Umbilical cord (tissue), 1 donor: ENCODE measurements at regions not wholly inside any gene's neighbourhood (a gene's known extent, or its start where the extent isn't known, plus 50 kb on each side); places are given as distances from the start of the nearest gene placed in this dataset.

Experiments used
- DNase-seq: peaks from one replicate; pipeline ENCODE4 v3.0.0-alpha.2; 2015; ENCODE audit warnings: low spot score

DNA sequence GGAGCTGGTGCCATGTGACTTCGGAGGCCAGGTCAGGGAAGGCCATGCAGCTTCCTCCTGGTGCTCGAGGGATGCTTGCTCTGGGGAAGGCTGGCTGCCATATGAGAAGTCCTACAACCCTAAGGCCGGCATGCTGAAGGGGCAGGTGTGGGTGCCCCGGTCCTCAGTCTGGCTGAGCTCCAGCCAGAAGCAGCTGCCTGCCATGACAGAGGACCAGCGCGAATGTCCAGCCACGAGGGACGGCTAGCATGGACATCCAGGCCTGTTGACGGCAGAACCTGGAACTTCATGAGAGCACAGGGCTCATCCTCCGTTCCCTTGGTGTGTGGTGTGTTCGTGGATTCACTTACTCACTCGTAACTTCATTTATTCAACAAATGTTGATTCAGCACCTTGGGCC lies 140.6 kb downstream of the IRF8 start:
- no peak for DNase-seq

DNA sequence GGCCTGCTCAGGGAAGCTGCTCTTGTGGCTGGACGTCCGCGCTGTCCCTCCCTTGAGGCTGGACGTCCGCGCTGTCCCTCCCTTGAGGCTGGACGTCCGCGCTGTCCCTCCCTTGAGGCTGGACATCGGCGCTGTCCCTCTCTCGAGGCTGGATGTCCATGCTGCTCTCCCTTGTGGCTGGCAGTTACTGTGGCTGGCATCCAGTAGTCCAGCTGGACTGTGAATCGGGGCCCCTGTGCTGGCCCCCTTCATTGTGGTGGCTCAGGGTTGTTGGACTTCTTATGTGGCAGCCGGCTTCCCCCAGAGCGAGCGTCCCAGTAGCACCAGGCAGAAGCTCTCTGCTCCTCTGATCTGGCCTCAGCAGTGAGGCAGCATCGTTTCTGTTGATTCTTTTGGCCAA lies 141.5 kb downstream of the IRF8 start:
- no peak for DNase-seq

DNA sequence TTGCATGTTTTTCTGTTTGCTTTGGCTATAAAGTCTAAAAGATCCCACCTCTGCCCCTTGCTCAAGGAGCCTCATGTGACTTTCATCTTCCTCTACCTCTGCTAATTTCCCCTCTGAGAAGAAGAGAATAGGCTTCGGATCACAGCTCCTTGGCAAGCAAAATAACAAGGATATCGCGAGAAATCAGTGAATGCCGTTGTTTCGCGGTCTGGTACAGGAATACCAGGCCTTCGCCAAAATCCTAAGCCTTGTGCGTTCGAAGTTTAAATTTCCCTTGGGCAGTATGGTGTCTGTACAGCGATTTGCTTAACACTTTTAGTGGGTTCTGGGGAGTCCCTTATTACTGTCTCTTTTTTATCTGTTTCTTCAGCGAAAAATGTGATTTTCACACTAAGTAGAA lies 142.3 kb downstream of the IRF8 start:
- DNase-seq, result no peak

DNA sequence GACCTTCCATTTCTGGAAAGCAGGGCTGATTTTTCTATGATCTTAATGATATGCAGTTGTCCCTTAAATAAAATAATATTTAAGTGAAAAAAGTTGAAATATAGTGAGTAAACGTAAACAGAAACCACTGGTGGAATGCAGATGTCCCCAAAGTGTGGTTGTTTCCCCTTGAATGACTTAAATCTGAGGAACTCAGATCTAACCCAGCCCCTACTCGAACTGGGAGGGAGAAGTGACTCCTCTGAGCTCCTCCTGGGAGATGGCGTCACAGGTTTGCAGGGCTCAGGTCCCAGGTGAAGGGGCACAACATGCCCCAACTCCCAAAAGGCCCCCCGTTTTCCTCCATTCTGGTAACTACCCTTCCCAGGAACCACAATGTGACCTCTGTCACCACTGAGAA lies 142.8 kb downstream of the IRF8 start:
- no peak for DNase-seq

DNA sequence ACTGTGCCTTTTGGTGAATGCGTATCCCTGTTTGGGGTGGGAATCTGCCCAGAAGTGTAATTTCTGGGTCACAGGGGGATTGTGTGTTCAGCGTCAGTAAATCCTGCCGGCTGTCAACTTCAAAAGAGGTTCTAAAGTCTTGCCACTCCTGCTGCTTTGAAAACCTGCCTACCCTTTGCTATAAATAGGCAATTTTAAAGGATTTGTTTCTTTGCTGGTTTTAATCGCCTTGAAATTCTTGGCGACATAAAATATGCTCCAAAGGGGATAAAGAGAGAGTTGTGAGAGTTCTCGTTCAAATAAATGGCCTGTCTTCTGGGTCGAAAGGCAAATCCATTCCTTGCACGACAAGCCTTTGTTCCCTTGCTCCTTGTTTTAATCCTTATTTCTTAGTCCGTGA lies 143.4 kb downstream of the IRF8 start:
- no peak for DNase-seq

DNA sequence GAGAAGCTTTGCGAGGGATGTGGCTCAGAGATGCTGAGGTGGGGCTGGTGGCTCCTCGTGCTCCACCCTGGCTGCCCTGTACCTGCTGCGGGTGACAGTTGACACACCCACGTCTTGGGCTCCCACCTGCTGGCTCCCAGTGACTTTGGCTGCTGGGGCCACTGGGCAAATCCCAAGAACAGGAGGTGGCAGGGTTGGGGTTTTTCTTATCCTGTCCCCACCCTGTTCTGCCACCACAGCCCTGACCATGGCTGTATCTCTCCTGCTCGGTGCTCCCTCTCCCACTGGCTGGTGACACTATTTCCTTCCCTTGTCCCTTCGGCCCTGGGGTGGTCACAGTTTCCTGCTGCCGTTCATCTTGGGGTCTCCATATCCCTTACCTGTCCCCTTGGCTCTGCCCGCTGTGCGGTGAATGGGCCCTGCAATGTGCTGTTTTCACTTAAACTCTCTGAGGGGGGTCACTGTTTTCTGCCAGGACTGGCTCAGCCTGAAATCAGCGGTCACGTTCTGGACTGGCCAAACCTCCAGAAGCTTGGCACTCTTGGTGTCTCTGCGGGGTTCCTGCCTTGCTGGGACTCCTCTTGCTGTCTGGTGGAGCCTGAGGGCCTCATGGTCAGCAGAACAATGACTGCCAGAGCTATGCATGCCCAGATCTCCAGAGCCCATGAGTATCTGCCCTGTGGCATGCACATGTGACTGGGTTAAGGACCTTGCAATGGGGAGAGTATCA lies 144.2 kb downstream of the IRF8 start:
- no peak for DNase-seq

DNA sequence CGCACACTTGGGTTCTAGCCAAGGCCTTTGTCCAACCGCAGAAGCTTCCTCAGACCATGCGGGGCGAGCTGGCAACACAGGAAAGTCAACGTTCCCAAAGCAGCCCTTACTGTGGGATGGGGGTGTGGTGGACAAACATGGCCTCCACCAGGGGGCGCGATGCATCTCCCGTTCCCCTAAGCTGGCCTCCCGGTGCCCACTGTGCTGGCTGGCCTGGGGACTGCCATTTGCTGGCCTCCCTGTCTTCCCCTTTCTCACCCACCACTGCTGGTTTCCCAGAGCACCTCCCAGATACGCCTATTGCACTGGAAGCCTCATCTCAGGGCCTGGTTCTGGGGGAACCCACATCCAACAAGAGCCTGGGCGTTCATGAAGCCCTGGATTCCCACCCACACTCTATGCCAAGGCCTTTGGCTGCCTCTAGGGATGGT lies 145.3 kb downstream of the IRF8 start:
- DNase-seq, result no peak

DNA sequence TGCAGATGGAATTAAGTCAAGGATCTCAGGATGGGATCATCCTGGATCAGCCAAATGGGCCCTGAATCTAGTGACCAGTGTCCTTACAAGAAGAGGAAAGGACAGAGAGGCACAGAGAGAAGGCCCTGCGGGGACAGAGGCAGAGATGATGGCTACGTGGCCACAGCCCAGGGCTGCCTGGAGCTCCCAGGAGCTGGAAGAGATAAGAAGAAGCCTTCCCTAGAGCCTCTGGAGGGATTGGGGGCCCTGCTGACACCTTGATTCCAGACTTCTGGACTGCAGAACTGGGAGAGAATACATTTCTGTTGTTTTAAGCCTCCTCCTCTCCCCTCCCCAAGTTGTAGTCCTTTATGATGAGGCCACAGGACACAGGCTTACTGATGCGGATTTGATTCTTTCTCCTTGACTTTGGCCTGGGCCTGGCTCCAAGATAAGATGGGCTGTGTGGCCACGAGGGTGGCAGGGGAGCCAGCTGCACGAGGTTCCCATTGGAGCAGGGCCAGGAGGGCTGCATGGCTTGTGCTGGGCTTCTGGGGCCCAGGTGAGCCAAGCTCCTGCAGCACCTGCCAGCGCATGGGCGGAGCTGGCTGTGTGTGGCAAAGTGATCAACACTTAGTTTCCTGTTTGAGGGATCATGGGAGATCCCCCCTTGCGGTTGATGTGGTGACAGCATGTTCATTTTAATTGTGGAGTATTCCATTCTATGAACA lies 146.1 kb downstream of the IRF8 start:
- no peak for DNase-seq

DNA sequence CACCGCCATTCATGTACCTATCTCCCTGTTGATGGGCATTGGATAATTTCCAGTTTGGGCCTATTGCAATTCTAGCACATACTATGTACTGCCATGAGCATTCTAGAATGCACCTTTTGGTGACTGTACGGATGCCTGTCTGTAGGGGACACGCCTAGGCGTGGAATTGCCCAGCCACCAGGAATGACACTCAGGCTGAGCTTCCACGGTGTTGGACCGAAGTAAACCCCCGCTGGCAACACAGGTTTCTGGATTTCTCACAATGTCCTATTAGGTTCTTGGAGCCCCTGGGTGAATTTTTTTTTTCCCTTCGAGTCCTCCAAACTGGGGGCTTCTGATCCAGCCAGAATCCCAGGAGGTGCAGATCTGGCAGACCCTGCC lies 146.6 kb downstream of the IRF8 start:
- DNase-seq, result no peak

DNA sequence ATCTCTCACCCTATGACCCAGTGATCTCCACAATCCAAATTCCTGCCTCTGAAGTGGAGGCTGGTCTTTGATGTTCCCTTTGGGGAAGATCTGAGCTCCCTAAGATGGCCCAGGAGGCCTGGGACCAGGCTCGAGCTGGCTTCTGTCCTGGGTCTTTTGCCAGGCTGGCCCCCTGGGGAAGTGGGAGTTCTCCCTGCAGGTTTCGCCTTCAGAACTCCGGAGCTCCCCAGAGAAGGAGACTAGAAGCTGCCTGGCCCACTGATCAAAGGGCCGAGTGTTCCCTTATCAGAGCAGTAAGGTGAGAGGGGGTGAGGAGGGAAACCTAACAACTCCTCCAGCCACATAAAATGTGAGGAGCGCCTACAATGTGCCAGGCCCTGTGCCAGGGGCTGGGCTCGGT lies 147.1 kb downstream of the IRF8 start:
- DNase-seq, result no peak

DNA sequence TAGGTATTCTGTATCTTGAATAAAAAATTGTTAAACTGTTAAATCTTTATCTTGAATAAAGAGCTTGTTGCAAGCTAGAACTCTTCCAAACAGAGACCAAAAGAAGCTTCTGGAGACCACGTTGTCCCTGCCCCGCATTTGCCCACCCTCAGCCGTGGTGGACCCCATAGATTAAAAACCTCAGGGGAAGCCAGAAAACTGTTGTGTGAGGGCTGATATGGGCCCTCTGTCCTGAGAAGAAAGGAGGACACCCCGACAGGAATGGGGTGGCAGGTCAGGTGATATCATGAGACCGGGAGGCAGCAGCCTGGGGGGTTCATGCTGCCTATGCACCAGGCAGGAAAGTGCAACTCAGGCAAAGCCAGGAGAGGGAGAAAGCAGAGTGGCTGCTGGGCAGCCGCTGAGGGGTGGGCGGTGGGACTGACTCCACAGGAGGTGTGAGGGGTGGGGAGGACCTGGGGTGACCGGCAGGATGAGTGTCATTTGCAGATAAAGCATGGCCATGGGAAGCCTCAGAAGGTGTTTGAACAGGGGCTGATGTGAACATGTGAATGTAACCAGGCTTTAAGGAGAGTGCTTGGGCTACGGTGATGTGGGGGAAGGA lies 147.8 kb downstream of the IRF8 start:
- DNase-seq, result no peak

DNA sequence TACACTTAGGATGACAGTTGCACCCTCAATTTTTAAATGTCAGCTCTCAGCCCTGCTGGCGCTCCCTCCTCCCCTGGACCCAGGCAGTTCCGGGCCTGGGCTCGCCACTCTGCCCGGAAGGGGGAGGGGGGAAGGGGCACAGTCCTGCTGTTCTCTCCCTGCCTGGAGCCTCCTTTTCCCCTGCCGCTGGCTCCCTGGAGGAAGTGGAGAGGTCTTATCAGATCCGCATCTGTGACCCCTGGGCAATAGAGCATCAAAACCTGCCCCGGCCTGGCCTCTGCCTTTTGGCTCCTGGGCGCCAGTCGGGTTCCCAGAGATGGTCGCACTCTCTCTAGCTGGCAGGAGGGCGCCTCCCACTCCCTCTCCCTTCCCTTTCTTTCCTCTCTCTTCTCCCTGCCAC lies 149.3 kb downstream of the IRF8 start:
- no peak for DNase-seq

DNA sequence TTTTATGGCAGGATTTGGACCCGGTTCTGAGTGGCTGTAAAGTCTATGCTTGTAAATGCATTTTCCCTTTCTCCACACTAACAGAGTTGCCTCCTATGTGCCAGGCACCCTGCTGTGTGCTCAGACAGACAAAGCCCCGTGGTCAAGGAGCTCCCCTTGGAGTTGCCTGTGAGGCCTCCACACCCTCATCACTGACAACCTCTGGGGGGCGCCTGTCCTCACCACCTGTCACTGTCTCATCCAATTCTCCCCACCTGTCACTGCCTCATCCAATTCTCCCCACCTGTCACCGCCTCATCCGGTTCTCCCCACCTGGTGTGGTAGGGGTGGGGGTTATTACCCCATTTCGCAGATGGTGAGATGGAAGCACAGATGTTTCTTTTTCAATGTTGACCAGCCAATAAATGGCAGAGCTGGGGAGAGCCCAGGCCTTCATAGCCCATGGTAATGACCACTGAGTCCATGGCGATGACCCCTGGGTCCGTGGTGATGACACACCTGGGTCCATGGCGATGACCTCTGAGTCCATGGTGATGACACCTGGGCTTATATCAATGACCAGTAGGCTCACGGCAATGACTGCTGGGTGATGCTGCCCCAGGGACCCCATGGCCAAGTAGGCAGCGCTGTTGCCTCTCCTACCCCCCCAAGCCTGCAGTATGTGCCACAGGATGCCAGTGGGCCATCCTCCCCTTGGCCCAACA lies 150.1 kb downstream of the IRF8 start:
- no peak for DNase-seq

DNA sequence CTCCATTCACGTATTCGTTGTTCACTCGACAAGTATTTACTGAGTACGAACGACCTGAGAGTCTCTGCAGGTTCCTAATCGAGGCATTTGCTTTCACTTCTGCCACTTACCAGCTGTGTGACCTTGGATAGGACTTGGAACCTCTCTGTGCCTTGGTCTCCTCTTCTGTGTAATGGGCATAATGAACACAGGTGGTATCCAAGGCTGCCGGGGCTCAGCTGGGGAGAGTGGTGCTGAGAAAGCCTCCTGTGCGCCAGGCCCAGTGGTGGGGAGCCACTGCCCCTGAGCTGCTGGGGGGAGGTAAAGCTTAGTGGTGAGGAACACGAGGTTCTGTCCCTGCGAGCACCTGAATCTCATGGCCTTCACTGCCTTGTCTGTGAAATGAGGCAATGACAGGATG lies 150.7 kb downstream of the IRF8 start:
- DNase-seq, result no peak

DNA sequence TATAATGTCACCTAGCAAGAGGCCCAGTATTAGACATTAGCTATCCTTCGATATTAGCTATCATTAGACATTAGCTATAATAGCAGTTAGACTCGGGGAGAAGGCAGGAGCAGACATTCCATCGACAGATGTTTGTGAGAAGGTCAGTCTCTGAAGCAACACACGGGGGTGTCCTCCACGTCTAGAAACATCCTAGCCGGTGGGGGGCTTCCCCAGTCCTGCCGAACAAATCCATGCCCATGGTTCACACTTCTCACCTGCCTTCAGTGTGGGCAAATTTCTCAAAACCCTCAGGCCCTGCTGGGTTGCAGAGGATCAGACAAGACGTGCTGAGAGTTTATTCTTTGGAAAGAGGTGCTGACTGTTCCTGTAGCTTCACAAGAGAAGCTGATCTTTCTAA lies 151.1 kb downstream of the IRF8 start:
- no peak for DNase-seq

DNA sequence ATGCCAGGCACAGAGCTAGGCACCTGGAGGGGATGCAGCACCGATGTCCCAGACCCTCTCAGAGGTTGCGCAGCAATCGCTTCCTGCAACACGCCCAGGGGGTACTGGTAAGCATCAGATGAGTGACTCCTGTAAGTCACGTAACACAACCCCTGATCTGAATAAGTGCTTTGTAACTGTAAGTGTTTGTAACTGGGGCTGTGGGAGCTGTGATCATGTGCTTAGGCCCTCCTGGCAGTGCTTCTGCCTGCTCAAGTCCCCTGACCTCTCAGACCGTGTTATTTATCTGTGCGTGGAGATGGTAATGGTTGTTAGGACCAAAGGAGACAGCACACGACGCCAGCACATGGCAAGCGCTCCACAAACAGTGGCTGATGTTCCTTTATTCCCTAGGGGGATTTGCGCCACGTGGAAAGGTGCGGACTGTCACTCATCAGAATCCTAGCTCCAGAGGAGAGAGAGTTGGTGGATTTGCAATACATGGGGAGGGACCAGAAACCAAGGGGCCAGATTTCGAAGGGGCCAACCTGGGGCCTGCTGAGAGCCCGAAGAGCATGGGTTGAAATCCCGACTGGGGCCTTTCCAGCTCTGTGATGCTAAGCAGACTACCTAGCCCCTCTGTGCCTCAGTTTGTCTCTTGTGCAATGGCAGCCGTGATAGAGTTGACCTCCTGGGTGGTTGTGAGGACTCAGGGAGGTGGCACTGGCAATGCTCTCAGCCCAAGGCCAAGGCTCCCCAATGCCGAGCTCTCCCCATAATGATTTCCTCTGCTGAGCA lies 151.8 kb downstream of the IRF8 start:
- DNase-seq, result no peak

DNA sequence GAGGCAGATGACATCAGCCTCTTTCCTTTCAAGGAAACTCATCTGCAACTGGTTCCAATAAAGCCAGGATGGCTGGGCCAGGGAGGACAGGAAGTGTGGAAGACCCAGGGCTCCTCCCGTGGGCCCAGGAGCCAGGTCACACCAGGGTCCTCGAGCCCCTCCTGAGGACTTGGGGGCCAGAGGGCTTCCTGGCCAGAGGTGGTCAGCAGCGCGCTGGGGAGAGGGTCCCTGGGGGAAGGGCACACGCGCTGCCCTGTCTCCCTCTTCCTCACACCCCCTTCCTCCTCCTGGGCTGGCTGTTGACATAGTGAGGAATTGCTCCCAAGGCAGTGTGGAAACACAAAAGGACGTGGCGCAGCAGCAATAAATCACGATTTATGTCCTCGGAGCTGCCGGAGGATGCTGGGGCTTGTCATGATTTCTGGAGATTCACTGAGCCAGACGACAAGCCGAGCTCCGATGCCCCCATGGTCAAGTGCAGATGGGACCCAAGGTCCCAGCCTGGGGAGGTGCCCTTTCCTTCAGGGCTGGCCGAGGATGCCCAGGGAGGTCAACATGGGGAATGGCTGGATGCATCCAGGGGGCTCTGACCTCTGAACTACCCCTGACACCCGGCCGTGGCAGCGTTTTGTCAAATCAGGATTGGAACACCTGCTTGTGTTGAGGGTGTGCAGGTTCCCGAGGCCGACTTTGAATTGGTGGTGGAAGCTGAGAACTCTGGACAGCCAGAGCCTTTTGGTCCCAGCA lies 152.6 kb downstream of the IRF8 start:
- no peak for DNase-seq

DNA sequence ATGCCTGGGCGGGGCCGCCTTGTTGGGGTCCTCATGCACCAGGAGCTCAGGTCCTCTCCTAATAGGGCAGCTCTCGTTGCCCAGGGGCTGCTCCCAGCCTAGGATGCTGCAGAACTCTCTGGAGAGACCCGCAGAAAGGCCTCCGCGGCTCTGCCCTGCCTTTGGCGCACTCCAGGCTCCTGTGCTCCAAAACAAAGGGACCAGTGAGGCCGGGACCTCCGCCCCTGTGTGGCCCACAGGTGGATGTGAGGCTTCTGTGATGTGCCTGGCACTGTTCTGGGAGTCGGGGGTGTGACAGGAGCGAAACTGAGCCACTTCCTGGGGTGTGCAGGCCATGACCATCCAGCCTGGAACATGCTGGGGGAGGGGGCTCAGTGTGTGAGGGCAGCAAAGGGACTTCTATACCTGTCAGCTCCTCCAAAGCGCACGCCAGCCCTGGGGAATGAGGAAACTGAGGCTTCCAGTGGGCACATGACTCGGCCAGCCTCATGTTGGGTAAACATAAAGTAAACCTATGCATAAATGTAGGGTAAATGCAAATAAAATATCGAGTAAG lies 153.2 kb downstream of the IRF8 start:
- no peak for DNase-seq

DNA sequence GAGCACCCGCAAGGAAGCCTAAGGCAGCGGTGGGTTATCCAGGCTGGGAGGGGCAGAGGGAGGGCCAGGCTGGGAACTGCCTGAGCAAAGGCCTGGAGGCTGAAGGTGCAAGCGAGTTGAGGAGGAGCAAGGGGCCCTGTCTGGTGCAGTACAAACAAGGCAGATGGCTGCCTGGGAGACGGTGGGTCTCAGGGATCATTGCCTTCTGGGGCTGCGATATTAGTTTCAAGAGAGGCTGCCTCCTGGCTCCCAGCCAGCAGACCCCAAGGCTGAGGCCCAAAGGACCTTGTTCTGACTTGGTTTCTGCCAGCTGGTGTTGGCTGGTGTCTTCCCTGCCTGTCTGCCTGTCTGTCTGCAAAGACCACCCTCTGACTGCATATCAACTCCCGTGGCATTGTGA lies 154.0 kb downstream of the IRF8 start:
- DNase-seq, result no peak

DNA sequence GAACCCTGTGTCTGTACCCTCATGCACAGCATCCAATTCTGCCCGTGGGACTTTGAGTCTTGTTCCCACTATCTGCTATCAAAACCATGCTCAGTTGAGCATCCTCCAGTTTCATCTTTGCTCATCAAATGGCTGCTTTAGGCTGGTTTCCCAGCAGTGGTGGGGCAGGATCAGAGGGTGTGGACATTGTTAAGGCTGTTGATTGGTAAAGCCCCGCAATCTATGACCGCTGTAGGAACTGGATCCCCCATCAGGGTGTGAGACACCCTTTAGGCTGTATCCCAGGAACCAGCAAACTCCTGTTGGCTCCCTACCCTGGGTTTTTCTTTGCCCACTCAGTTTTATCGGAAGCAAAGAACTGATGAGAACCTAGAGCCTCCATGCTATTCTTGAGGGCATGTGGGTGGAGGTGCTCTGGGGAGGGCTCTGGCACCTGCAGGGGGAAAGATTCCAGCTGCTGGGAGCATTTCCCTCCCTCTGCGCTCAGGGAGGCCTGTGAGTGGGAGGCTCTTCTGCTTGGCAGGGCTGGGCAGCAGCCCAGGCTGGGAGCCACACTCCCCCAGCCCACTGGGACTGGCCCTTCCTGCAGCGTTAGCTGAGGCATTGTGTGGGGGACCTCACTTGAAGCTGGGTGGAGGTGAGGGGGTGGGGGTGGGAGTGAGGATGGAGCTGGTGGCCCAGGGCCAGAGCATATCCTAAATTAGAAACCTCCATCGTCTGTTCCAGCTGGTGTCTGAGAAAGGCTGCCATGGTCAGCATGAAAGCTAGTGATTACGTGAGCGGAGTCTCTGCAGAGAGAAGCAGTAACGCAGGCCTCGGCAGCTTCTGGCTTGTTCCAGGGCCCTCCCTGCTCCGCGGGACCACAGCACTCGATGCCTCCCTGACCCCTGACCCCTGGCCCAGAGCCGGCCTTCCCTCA lies 160.6 kb downstream of the IRF8 start:
- DNase-seq, result peak; percentile 59
